ENCODE measurements at regions not wholly inside any gene's neighbourhood (a gene's known extent, or its start where the extent isn't known, plus 50 kb on each side); places are given as distances from the start of the nearest gene placed in this dataset.

GRCh38 chr11:28482666-28483065, 374.5 kb downstream of the METTL15 start:
- DNase-seq (ENCODE audit: low read depth in 3 of 3) = no peak

GRCh38 chr11:28481616-28482480, 373.7 kb downstream of the METTL15 start:
- no peak for DNase-seq (ENCODE audit: low read depth in 3 of 3)

GRCh38 chr11:28480406-28480805, 372.2 kb downstream of the METTL15 start:
- DNase-seq (ENCODE audit: low read depth in 3 of 3) = no peak

GRCh38 chr11:28476864-28477263, 368.7 kb downstream of the METTL15 start:
- DNase-seq (ENCODE audit: low read depth in 3 of 3) = no peak

GRCh38 chr11:28476049-28476448, 367.9 kb downstream of the METTL15 start:
- no peak for DNase-seq (ENCODE audit: low read depth in 3 of 3)

GRCh38 chr11:28472904-28473303, 364.7 kb downstream of the METTL15 start:
- DNase-seq (ENCODE audit: low read depth in 3 of 3) = no peak

- DNase-seq (ENCODE audit: low read depth in 3 of 3) = no peak
Observed at GRCh38 chr11:28471537-28471936, 363.3 kb downstream of the METTL15 start.

- no peak for DNase-seq (ENCODE audit: low read depth in 3 of 3)
Observed at GRCh38 chr11:28470180-28470579, 362.0 kb downstream of the METTL15 start.

- DNase-seq (ENCODE audit: low read depth in 3 of 3) = no peak
Observed at GRCh38 chr11:28466506-28466905, 358.3 kb downstream of the METTL15 start.

- no peak for DNase-seq (ENCODE audit: low read depth in 3 of 3)
Observed at GRCh38 chr11:28464252-28464867, 356.2 kb downstream of the METTL15 start.

- no peak for DNase-seq (ENCODE audit: low read depth in 3 of 3)
Observed at GRCh38 chr11:28463826-28464225, 355.6 kb downstream of the METTL15 start.

- DNase-seq (ENCODE audit: low read depth in 3 of 3) = no peak
Observed at GRCh38 chr11:28461846-28462245, 353.7 kb downstream of the METTL15 start.

- DNase-seq (ENCODE audit: low read depth in 3 of 3) = no peak
Observed at GRCh38 chr11:28461338-28461737, 353.1 kb downstream of the METTL15 start.

GRCh38 chr11:28460348-28460747, 352.2 kb downstream of the METTL15 start:
- no peak for DNase-seq (ENCODE audit: low read depth in 3 of 3)

- no peak for DNase-seq (ENCODE audit: low read depth in 3 of 3)
Observed at GRCh38 chr11:28459912-28460311, 351.7 kb downstream of the METTL15 start.

GRCh38 chr11:28457481-28458065, 349.4 kb downstream of the METTL15 start:
- DNase-seq (ENCODE audit: low read depth in 3 of 3) = no peak

GRCh38 chr11:28448186-28448585, 340.0 kb downstream of the METTL15 start:
- DNase-seq (ENCODE audit: low read depth in 3 of 3) = no peak

GRCh38 chr11:28447226-28447625, 339.0 kb downstream of the METTL15 start:
- DNase-seq (ENCODE audit: low read depth in 3 of 3) = no peak

- no peak for DNase-seq (ENCODE audit: low read depth in 3 of 3)
Observed at GRCh38 chr11:28442131-28442530, 333.9 kb downstream of the METTL15 start.

GRCh38 chr11:28439403-28439802, 331.2 kb downstream of the METTL15 start:
- DNase-seq (ENCODE audit: low read depth in 3 of 3) = no peak

- DNase-seq (ENCODE audit: low read depth in 3 of 3) = no peak
Observed at GRCh38 chr11:28420099-28420498, 311.9 kb downstream of the METTL15 start.

- no peak for DNase-seq (ENCODE audit: low read depth in 3 of 3)
Observed at GRCh38 chr11:28417601-28418323, 309.6 kb downstream of the METTL15 start.

Measured in stimulated activated CD4-positive, alpha-beta T cell treated with anti-CD3 and anti-CD28 coated beads, TNF-alpha, amount 100 ng/mL, for 48 hours (primary cell).